ENCODE measurements at regions not wholly inside any gene's neighbourhood (a gene's known extent, or its start where the extent isn't known, plus 50 kb on each side); places are given as distances from the start of the nearest gene placed in this dataset.

GRCh38 chr4:115655626-115656025 is 542.2 kb upstream of the NDST4 start:
- no peaks in the 10 kb centered on the region for H3K36me3 ChIP-seq (ENCODE audit: control insufficient read depth in 2 of 2, insufficient read depth in 1 of 2, low read length in 2 of 2)
- ChIA-PET POLR2A (no interaction called here), CTCF (no interaction called here)
- H3K27ac ChIP-seq (ENCODE audit: extremely low read depth, low read depth, low read length) = no peak overlapping the region
- no peaks in the 10 kb centered on the region for H3K9me3 ChIP-seq (ENCODE audit: control insufficient read depth, insufficient read depth, low read depth, low read length)
- H3K4me1 ChIP-seq (ENCODE audit: control insufficient read depth, insufficient read depth, low read length) = no peaks in the 10 kb centered on the region
- no peak overlapping the region for H3K4me3 ChIP-seq (ENCODE audit: low read depth, low read length)
- TF ChIP-seq ZNF623 (tag by site-specific recombination; IDR thresholded peaks at IDR 0.05) = no peak
- no peak for TF ChIP-seq ZNF785 (tag by site-specific recombination; IDR thresholded peaks at IDR 0.05)

- Histone ChIP-seq H3K9me3 (ENCODE audit: control insufficient read depth, insufficient read depth, low read depth, low read length) (no peaks in the 10 kb centered on the region), H3K27ac (ENCODE audit: extremely low read depth, low read depth, low read length) (no peak overlapping the region), H3K4me3 (ENCODE audit: low read depth, low read length) (no peak overlapping the region), H3K4me1 (ENCODE audit: control insufficient read depth, insufficient read depth, low read length) (no peaks in the 10 kb centered on the region), H3K36me3 (ENCODE audit: control insufficient read depth in 2 of 2, insufficient read depth in 1 of 2, low read length in 2 of 2) (no peaks in the 10 kb centered on the region)
- POLR2A ChIA-PET = no interaction called here
- CTCF ChIA-PET = no interaction called here
- no peak for TF ChIP-seq ZNF654 (tag by site-specific recombination; IDR thresholded peaks at IDR 0.05; ENCODE audit: low read depth)
- TF ChIP-seq ZNF561 (tag by site-specific recombination; IDR thresholded peaks at IDR 0.05; ENCODE audit: borderline replicate concordance) = no peak
- no peak for TF ChIP-seq ZBTB11 (tag by site-specific recombination; conservative IDR thresholded peaks at IDR 0.05; ENCODE audit: low read depth)
- no peak for TF ChIP-seq HOXA7 (CRISPR knock-in tag; IDR thresholded peaks at IDR 0.05; ENCODE audit: borderline replicate concordance)
- no peak for TF ChIP-seq ZNF701 (tag by site-specific recombination; IDR thresholded peaks at IDR 0.05)
- TF ChIP-seq ZNF138 (tag by site-specific recombination; IDR thresholded peaks at IDR 0.05; ENCODE audit: borderline replicate concordance) = no peak
- TF ChIP-seq SP3 (tag by site-specific recombination; IDR thresholded peaks at IDR 0.05) = no peak
- no peak for TF ChIP-seq ZNF24 (tag by site-specific recombination; IDR thresholded peaks at IDR 0.05)
- TF ChIP-seq ZBTB7A (tag by site-specific recombination; IDR thresholded peaks at IDR 0.05; ENCODE audit: low read depth) = no peak
- no peak for TF ChIP-seq ZNF621 (tag by site-specific recombination; IDR thresholded peaks at IDR 0.05)
- TF ChIP-seq ZNF214 (tag by site-specific recombination; IDR thresholded peaks at IDR 0.05; ENCODE audit: borderline replicate concordance) = no peak
- no peak for TF ChIP-seq PRDM4 (tag by site-specific recombination; IDR thresholded peaks at IDR 0.05)
- no peak for TF ChIP-seq ZNF366 (tag by site-specific recombination; conservative IDR thresholded peaks at IDR 0.05)
- TF ChIP-seq INSM2 (tag by site-specific recombination; IDR thresholded peaks at IDR 0.05) = no peak
- TF ChIP-seq ZNF501 (tag by site-specific recombination; IDR thresholded peaks at IDR 0.05) = no peak
- TF ChIP-seq ZNF518A (tag by site-specific recombination; conservative IDR thresholded peaks at IDR 0.05; ENCODE audit: low read depth) = no peak
- no peak for TF ChIP-seq KLF7 (tag by site-specific recombination; IDR thresholded peaks at IDR 0.05; ENCODE audit: borderline replicate concordance)
- TF ChIP-seq ZNF404 (tag by site-specific recombination; IDR thresholded peaks at IDR 0.05) = no peak
These were observed 535.4 kb upstream of the NDST4 start for GRCh38 chr4:115648786-115649185.
